ENCODE measurements at regions not wholly inside any gene's neighbourhood (a gene's known extent, or its start where the extent isn't known, plus 50 kb on each side); places are given as distances from the start of the nearest gene placed in this dataset.
A peak's percentile ranks its signal among the peaks of the same experiment; 100 is the strongest.

DNA sequence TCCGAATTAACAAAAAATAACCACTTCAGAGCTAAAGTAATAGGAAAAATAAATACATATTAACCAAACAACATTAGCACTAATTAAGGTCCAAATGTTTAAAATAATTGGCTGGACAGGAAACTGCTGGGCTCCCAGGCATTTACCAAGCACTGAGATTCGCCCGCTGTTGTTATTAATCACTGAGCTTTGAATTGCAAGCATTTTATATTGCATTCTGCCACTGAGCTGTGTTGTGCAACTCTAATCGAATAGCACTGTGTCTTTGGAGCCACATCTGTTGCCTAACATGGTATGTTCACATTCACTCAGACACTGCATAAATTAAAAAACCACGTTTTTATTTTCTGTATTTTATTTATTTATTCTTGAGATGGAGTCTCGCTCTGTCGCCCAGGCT is 88.9 kb downstream of the SOWAHC start:
- peak; percentile 28 for DNase-seq
- no peak overlapping the region for H3K4me2 ChIP-seq (ENCODE audit: low read length, poor library complexity, severe bottlenecking)
- H4K91ac ChIP-seq (ENCODE audit: low read length), result no peak overlapping the region
- no peak overlapping the region for H3K9ac ChIP-seq (ENCODE audit: low read length)
- 93% methylated on average over 5 of the region's 7 CpGs for WGBS
- no peak overlapping the region for H3K18ac ChIP-seq (ENCODE audit: low read depth in 1 of 2, low read length in 2 of 2)
- H2AK5ac ChIP-seq (ENCODE audit: low read length, severe bottlenecking), result no peak overlapping the region
- H3K4me3 ChIP-seq (ENCODE audit: insufficient read depth in 1 of 2, low read depth in 1 of 2, low read length in 2 of 2), result no peak overlapping the region
- H3K27ac ChIP-seq (ENCODE audit: low read length, poor library complexity, severe bottlenecking), result no peak overlapping the region
- no peak overlapping the region for H3K23ac ChIP-seq (ENCODE audit: low read length in 2 of 2)
- no peak overlapping the region for H3K4ac ChIP-seq (ENCODE audit: low read depth in 1 of 2, low read length in 2 of 2)
- H4K8ac ChIP-seq (ENCODE audit: low read length), result no peak overlapping the region
- peaks cover 7% of the 10 kb centered on the region for H3K4me1 ChIP-seq (ENCODE audit: control insufficient read depth, insufficient read depth, low read depth, low read length)
- H2BK5ac ChIP-seq (ENCODE audit: low read depth, low read length, poor library complexity, severe bottlenecking), result no peak overlapping the region
- no peaks in the 10 kb centered on the region for H3K36me3 ChIP-seq (ENCODE audit: control insufficient read depth in 1 of 2, insufficient read depth in 2 of 2, low read depth in 1 of 2, low read length in 2 of 2)
- peaks cover 8 to 15% of the 10 kb centered on the region in 2 experiments for H3K27me3 ChIP-seq (ENCODE audit: control insufficient read depth in 1 of 2, insufficient read depth in 1 of 2, low read length in 2 of 2)
- no peak overlapping the region for H2AFZ ChIP-seq (ENCODE audit: low read depth, low read length)
- H3K79me1 ChIP-seq (replicated peaks; ENCODE audit: low read length, poor library complexity, severe bottlenecking), result no peaks in the 10 kb centered on the region
- no peak overlapping the region for H2BK12ac ChIP-seq (ENCODE audit: low read length in 2 of 2)
- H3K14ac ChIP-seq (ENCODE audit: low read length in 2 of 2), result no peak overlapping the region
- no peak overlapping the region for H2BK120ac ChIP-seq (ENCODE audit: low read depth, low read length)
- H2BK15ac ChIP-seq (ENCODE audit: low read depth, poor library complexity, severe bottlenecking), result no peak overlapping the region
- no peaks in the 10 kb centered on the region for H3K9me3 ChIP-seq (ENCODE audit: control insufficient read depth, low read length)

DNA sequence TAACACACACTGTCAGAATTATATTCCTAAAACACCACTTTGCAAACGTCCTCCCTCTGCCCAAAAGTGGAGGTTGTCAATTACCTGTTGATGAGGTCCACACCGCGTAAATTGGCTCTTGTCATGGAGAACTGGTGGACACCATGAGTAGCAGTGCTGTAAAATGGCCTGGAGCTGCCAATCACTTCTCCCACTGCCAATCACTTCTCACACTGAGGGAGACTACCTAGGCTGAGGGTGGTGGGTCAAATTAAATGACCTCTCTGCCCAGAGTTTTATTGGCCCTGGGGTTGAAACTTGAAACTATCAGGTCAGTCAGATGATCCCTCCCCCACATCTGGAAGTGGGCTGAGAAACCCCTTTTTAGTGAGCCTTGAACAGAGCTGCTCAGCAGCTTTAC is 89.6 kb downstream of the SOWAHC start:
- no peak overlapping the region for H3K27ac ChIP-seq (ENCODE audit: low read length, poor library complexity, severe bottlenecking)
- H2AFZ ChIP-seq (ENCODE audit: low read depth, low read length), result no peak overlapping the region
- H2BK12ac ChIP-seq (ENCODE audit: low read length in 2 of 2), result no peak overlapping the region
- no peak overlapping the region for H3K4me2 ChIP-seq (ENCODE audit: low read length, poor library complexity, severe bottlenecking)
- H3K4me1 ChIP-seq (ENCODE audit: control insufficient read depth, insufficient read depth, low read depth, low read length), result peaks cover 7% of the 10 kb centered on the region
- H3K14ac ChIP-seq (ENCODE audit: low read length in 2 of 2), result peak overlapping the region in 1 of 2 experiments; percentile 86
- 96% methylated on average over 3 of the region's 3 CpGs for WGBS
- H3K79me1 ChIP-seq (replicated peaks; ENCODE audit: low read length, poor library complexity, severe bottlenecking), result no peaks in the 10 kb centered on the region
- H2BK15ac ChIP-seq (ENCODE audit: low read depth, poor library complexity, severe bottlenecking), result no peak overlapping the region
- peaks cover 8 to 15% of the 10 kb centered on the region in 2 experiments for H3K27me3 ChIP-seq (ENCODE audit: control insufficient read depth in 1 of 2, insufficient read depth in 1 of 2, low read length in 2 of 2)
- no peak overlapping the region for H3K4ac ChIP-seq (ENCODE audit: low read depth in 1 of 2, low read length in 2 of 2)
- H4K8ac ChIP-seq (ENCODE audit: low read length), result no peak overlapping the region
- H3K9ac ChIP-seq (ENCODE audit: low read length), result no peak overlapping the region
- no peaks in the 10 kb centered on the region for H3K9me3 ChIP-seq (ENCODE audit: control insufficient read depth, low read length)
- H2BK5ac ChIP-seq (ENCODE audit: low read depth, low read length, poor library complexity, severe bottlenecking), result no peak overlapping the region
- no peak overlapping the region for H3K18ac ChIP-seq (ENCODE audit: low read depth in 1 of 2, low read length in 2 of 2)
- no peak overlapping the region for H4K91ac ChIP-seq (ENCODE audit: low read length)
- H2AK5ac ChIP-seq (ENCODE audit: low read length, severe bottlenecking), result no peak overlapping the region
- H3K4me3 ChIP-seq (ENCODE audit: insufficient read depth in 1 of 2, low read depth in 1 of 2, low read length in 2 of 2), result no peak overlapping the region
- H2BK120ac ChIP-seq (ENCODE audit: low read depth, low read length), result no peak overlapping the region
- no peak for DNase-seq
- no peaks in the 10 kb centered on the region for H3K36me3 ChIP-seq (ENCODE audit: control insufficient read depth in 1 of 2, insufficient read depth in 2 of 2, low read depth in 1 of 2, low read length in 2 of 2)
- no peak overlapping the region for H3K23ac ChIP-seq (ENCODE audit: low read length in 2 of 2)

DNA sequence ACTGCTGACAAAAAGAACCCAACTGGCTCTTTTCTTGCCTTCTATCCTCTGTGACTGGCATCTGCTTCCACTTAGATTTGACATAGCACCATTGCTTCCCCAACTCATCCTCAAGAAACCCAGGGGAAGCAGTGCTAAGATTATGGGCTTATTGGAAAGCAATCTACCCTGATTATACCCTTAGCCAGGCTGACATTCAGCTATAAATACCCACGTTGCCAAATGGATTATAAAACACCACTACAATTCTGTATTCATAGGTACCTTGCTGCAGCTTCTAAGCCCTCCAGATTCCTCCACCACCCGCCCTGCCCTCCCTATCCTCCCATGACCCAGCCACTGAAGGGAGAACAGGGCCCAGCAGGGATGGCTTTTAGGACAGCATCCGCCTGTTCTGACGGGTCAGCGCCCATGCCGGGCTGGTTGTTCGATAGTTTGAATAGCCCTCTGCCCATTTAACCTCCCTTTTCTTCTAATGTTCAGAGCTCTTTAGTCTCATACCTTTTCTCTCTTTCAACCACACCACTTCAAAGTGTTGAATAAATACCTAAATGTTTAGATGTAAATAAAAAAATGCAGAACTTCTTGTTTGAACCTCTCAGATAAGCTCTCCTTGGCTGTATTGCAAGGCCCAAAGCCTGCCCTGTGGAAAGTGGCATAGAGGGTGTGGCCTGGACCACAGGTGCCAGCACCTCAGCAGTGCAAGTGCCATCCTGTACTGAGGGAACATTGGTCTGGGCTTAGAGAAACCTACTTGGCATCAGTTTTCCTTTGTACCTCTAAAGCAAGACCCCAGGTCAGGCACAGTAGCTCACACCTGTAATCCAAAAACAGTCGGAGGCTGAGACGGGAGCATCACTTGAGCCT is 86.6 kb upstream of the RGPD5 start:
- Histone ChIP-seq H3K18ac (ENCODE audit: low read depth in 1 of 2, low read length in 2 of 2) (no peak overlapping the region), H2BK15ac (ENCODE audit: low read depth, poor library complexity, severe bottlenecking) (no peak overlapping the region), H3K4me1 (ENCODE audit: control insufficient read depth, insufficient read depth, low read depth, low read length) (no peaks in the 10 kb centered on the region), H2AK5ac (ENCODE audit: low read length, severe bottlenecking) (no peak overlapping the region), H3K9ac (ENCODE audit: low read length) (no peak overlapping the region), H2BK12ac (ENCODE audit: low read length in 2 of 2) (no peak overlapping the region), H2BK5ac (ENCODE audit: low read depth, low read length, poor library complexity, severe bottlenecking) (no peak overlapping the region), H2BK120ac (ENCODE audit: low read depth, low read length) (no peak overlapping the region), H3K9me3 (ENCODE audit: control insufficient read depth, low read length) (no peaks in the 10 kb centered on the region), H3K79me1 (replicated peaks; ENCODE audit: low read length, poor library complexity, severe bottlenecking) (no peaks in the 10 kb centered on the region), H3K27me3 (ENCODE audit: control insufficient read depth in 1 of 2, insufficient read depth in 1 of 2, low read length in 2 of 2) (peaks cover under 1 to 20% of the 10 kb centered on the region in 2 experiments), H3K4me3 (ENCODE audit: insufficient read depth in 1 of 2, low read depth in 1 of 2, low read length in 2 of 2) (no peak overlapping the region), H4K8ac (ENCODE audit: low read length) (no peak overlapping the region), H3K4ac (ENCODE audit: low read depth in 1 of 2, low read length in 2 of 2) (no peak overlapping the region), H2AFZ (ENCODE audit: low read depth, low read length) (no peak overlapping the region), H3K4me2 (ENCODE audit: low read length, poor library complexity, severe bottlenecking) (no peak overlapping the region), H3K36me3 (ENCODE audit: control insufficient read depth in 1 of 2, insufficient read depth in 2 of 2, low read depth in 1 of 2, low read length in 2 of 2) (no peaks in the 10 kb centered on the region), H3K14ac (ENCODE audit: low read length in 2 of 2) (no peak overlapping the region), H3K27ac (ENCODE audit: low read length, poor library complexity, severe bottlenecking) (no peak overlapping the region), H4K91ac (ENCODE audit: low read length) (no peak overlapping the region), H3K23ac (ENCODE audit: low read length in 2 of 2) (no peak overlapping the region)
- WGBS, result 88% methylated on average over 7 of the region's 9 CpGs
- no peak for DNase-seq

DNA sequence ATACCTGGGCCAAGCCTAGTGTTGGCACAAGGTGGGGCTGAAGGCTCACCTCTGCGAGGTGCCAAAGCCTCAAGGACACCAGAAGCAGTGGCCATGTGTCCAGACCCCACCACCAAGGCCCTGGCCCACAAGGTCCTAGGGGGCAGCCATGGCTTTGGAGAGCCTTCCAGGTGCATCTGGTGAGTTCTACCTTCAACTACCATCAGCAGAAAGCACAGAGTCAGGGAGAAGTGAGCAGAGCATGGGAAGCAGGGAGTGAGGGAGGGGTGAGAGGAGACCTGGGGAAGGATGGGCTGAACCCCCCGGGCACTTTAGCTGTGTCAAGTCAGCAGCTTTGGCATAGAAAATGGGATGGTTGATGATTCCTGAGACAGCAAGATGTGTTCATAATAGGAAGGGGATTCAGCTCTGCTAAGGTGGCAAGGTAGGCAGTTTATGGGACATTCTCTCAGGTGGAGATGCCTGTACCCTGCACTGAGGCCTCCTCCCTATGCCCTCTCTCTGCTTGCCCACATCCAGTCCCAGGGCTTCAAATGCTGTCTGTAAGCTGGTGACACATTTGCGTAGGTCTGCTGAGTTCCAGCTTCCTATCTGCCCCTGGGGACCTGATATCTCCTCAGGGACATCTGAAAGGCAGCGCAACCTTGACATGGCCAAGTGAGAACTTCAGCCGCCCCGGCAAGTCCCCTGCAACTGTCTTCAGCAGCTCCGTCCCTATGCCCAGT is 83.4 kb upstream of the RGPD5 start:
- Histone ChIP-seq H2BK5ac (ENCODE audit: low read depth, low read length, poor library complexity, severe bottlenecking) (no peak overlapping the region), H2BK15ac (ENCODE audit: low read depth, poor library complexity, severe bottlenecking) (no peak overlapping the region), H3K4me1 (ENCODE audit: control insufficient read depth, insufficient read depth, low read depth, low read length) (no peaks in the 10 kb centered on the region), H2BK120ac (ENCODE audit: low read depth, low read length) (no peak overlapping the region), H3K4me2 (ENCODE audit: low read length, poor library complexity, severe bottlenecking) (no peak overlapping the region), H3K14ac (ENCODE audit: low read length in 2 of 2) (no peak overlapping the region), H4K91ac (ENCODE audit: low read length) (no peak overlapping the region), H2AK5ac (ENCODE audit: low read length, severe bottlenecking) (no peak overlapping the region), H3K4me3 (ENCODE audit: insufficient read depth in 1 of 2, low read depth in 1 of 2, low read length in 2 of 2) (no peak overlapping the region), H2BK12ac (ENCODE audit: low read length in 2 of 2) (no peak overlapping the region), H3K9ac (ENCODE audit: low read length) (no peak overlapping the region), H3K79me1 (replicated peaks; ENCODE audit: low read length, poor library complexity, severe bottlenecking) (no peaks in the 10 kb centered on the region), H3K4ac (ENCODE audit: low read depth in 1 of 2, low read length in 2 of 2) (no peak overlapping the region), H3K18ac (ENCODE audit: low read depth in 1 of 2, low read length in 2 of 2) (no peak overlapping the region), H3K23ac (ENCODE audit: low read length in 2 of 2) (no peak overlapping the region), H3K36me3 (ENCODE audit: control insufficient read depth in 1 of 2, insufficient read depth in 2 of 2, low read depth in 1 of 2, low read length in 2 of 2) (no peaks in the 10 kb centered on the region), H3K27me3 (ENCODE audit: control insufficient read depth in 1 of 2, insufficient read depth in 1 of 2, low read length in 2 of 2) (peaks cover 0 to 23% of the 10 kb centered on the region in 2 experiments), H2AFZ (ENCODE audit: low read depth, low read length) (no peak overlapping the region), H3K9me3 (ENCODE audit: control insufficient read depth, low read length) (no peaks in the 10 kb centered on the region), H3K27ac (ENCODE audit: low read length, poor library complexity, severe bottlenecking) (no peak overlapping the region), H4K8ac (ENCODE audit: low read length) (no peak overlapping the region)
- DNase-seq, result no peak
- WGBS, result 97% methylated on average over 7 of the region's 7 CpGs
